Activated naive CD8-positive, alpha-beta T cell treated with anti-CD3 and anti-CD28 coated beads, Interleukin-2, amount 50 U/mL, for 24 hours (primary cell): ENCODE measurements at regions not wholly inside any gene's neighbourhood (a gene's known extent, or its start where the extent isn't known, plus 50 kb on each side); places are given as distances from the start of the nearest gene placed in this dataset.

ENCODE experiments used
- ATAC-seq: fragments of 150-1000 bp; cut with Tn5 transposase; one replicate; pipeline ENCODE4 v1.10.0; 2021
- DNase-seq: peaks from one replicate; pipeline ENCODE4 v3.0.0; 2021
- H3K27ac Mint-ChIP-seq: one replicate; pipeline ENCODE4 v1.8.0; 2021; ENCODE audit warnings: mild to moderate bottlenecking, mixed read lengths
- H3K27me3 Mint-ChIP-seq: one replicate; pipeline ENCODE4 v1.8.0; 2021; ENCODE audit warnings: mixed read lengths
- H3K36me3 Mint-ChIP-seq: one replicate; pipeline ENCODE4 v1.8.0; 2021; ENCODE audit warnings: low read depth, mixed read lengths
- H3K4me1 Mint-ChIP-seq: one replicate; pipeline ENCODE4 v1.8.0; 2021; ENCODE audit warnings: mixed read lengths
- H3K4me3 Mint-ChIP-seq: one replicate; pipeline ENCODE4 v1.8.0; 2021; ENCODE audit warnings: mild to moderate bottlenecking, moderate library complexity, mixed read lengths
- H3K9me3 Mint-ChIP-seq: one replicate; pipeline ENCODE4 v1.8.0; 2021; ENCODE audit warnings: mixed read lengths

- ATAC-seq (no peak), DNase-seq (no peak)
- no peaks in the 10 kb centered on the region for H3K4me1 Mint-ChIP-seq
- no peak overlapping the region for H3K27ac Mint-ChIP-seq
- peaks cover 6% of the 10 kb centered on the region for H3K27me3 Mint-ChIP-seq
- no peaks in the 10 kb centered on the region for H3K9me3 Mint-ChIP-seq
- H3K4me3 Mint-ChIP-seq, result no peak overlapping the region
- H3K36me3 Mint-ChIP-seq, result no peaks in the 10 kb centered on the region
Observed at GRCh38 chr2:62577994-62578781, 72.2 kb upstream of the TMEM17 start.

DNA sequence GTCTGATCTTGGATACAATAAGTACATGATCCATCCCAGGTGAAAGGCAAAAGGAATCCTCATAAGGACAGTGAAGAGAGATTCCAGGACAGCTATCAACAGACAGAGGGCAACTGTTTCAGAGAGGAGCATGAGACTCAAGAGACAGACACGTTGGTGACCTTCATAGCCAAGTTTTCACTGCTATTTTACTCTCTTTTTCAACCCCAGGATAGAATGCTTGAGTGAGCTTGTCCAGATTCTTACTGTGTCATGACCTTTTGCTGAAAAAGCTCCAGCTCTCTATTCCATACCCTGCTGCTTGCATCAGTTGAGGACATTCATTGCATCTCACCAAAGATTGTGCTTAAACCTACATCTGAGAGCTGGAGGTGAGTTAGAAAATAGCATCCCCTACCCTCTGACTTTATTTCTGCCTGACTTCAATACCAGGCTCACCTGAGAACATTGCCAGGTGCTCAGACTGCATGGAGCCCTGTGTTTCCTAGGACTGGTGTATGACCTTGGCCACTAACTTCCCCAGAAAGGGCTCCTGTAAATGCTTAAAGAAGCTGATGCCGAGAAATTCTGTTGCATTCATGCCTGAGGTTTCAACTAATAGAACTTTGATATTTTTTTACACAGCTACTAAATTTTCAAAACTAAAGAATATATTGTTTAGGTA is 70.4 kb upstream of the TMEM17 start:
- Mint-ChIP-seq H3K36me3 (no peaks in the 10 kb centered on the region), H3K27me3 (peaks cover 14% of the 10 kb centered on the region), H3K9me3 (no peaks in the 10 kb centered on the region), H3K4me1 (no peaks in the 10 kb centered on the region), H3K27ac (no peak overlapping the region), H3K4me3 (no peak overlapping the region)
- no peak for DNase-seq
- ATAC-seq, result no peak

- Mint-ChIP-seq H3K27ac (no peak overlapping the region), H3K4me1 (peaks cover 1% of the 10 kb centered on the region), H3K9me3 (no peaks in the 10 kb centered on the region), H3K27me3 (peaks cover 31% of the 10 kb centered on the region), H3K4me3 (no peak overlapping the region), H3K36me3 (no peaks in the 10 kb centered on the region)
- no peak for DNase-seq
- ATAC-seq, result no peak
Observed at GRCh38 chr2:62573936-62574335, 67.9 kb upstream of the TMEM17 start.

- DNase-seq (no peak), ATAC-seq (no peak)
- Mint-ChIP-seq H3K27ac (no peak overlapping the region), H3K4me3 (no peak overlapping the region), H3K27me3 (peaks cover 31% of the 10 kb centered on the region), H3K36me3 (no peaks in the 10 kb centered on the region), H3K9me3 (no peaks in the 10 kb centered on the region), H3K4me1 (peaks cover 1% of the 10 kb centered on the region)
Observed at GRCh38 chr2:62573137-62573731, 67.2 kb upstream of the TMEM17 start.

GRCh38 chr2:62570861-62571698 is 65.1 kb upstream of the TMEM17 start:
- no peaks in the 10 kb centered on the region for H3K36me3 Mint-ChIP-seq
- H3K27ac Mint-ChIP-seq, result no peak overlapping the region
- no peak for ATAC-seq
- H3K4me1 Mint-ChIP-seq, result peaks cover 1% of the 10 kb centered on the region
- peak; percentile 7 for DNase-seq
- H3K4me3 Mint-ChIP-seq, result no peak overlapping the region
- H3K27me3 Mint-ChIP-seq, result peaks cover 31% of the 10 kb centered on the region
- H3K9me3 Mint-ChIP-seq, result no peaks in the 10 kb centered on the region

DNA sequence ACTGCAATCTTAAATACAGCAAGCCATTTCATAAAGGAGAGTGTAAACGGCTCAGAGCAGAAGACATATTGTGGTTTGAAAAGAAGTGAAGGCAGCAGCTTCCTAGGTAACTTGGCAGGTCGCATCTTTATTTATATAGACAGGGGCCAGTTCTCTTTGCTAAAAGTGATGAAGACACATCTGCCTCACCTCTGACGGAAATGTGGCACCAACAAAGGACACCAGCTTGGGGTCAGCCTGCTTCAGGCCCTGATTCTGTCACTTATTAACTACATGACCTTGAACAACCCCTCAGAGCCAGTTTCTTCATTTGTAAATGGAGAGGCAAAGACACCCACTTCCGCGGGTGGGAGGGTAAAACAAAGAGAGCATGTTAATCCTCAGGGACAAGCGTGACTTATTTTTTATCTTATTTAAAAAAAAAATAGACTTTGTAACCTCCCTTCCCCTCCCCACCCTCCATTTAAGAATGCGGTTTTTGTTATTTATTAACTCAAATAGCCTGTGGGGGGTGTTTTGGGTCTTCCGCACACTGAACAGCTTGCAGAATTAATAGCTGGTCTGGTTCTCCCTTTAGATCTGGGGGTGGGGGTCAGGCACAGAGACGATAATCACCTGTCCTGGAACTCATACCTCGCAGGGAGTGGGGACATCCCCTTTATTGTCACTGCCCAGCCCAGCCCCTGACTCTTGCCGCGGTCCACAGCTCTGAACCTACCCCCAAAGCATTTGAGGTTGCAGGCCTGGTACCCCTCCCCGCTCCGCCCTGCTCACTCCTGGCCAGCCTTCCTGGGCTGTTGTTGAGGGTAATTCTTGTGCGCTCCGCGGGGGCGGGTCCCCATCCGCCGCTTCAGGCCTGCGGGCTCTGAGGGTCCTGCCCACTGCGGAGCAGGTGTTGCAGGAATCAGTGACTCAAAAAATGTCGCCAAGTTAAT is 64.2 kb upstream of the TMEM17 start:
- ATAC-seq (no peak), DNase-seq (no peak)
- no peak overlapping the region for H3K4me3 Mint-ChIP-seq
- no peak overlapping the region for H3K27ac Mint-ChIP-seq
- H3K4me1 Mint-ChIP-seq, result peaks cover 1% of the 10 kb centered on the region
- H3K27me3 Mint-ChIP-seq, result peaks cover 31% of the 10 kb centered on the region
- H3K9me3 Mint-ChIP-seq, result no peaks in the 10 kb centered on the region
- no peaks in the 10 kb centered on the region for H3K36me3 Mint-ChIP-seq

- ATAC-seq (no peak), DNase-seq (no peak)
- Mint-ChIP-seq H3K36me3 (no peaks in the 10 kb centered on the region), H3K4me3 (no peak overlapping the region), H3K27me3 (peaks cover 28% of the 10 kb centered on the region), H3K9me3 (no peaks in the 10 kb centered on the region), H3K27ac (no peak overlapping the region), H3K4me1 (peaks cover 1% of the 10 kb centered on the region)
Observed at GRCh38 chr2:62568983-62569837, 63.2 kb upstream of the TMEM17 start.

GRCh38 chr2:62568074-62568473 is 62.1 kb upstream of the TMEM17 start:
- peaks cover 1% of the 10 kb centered on the region for H3K4me1 Mint-ChIP-seq
- H3K27ac Mint-ChIP-seq, result no peak overlapping the region
- no peak overlapping the region for H3K4me3 Mint-ChIP-seq
- no peaks in the 10 kb centered on the region for H3K9me3 Mint-ChIP-seq
- no peak for DNase-seq
- H3K27me3 Mint-ChIP-seq, result peaks cover 25% of the 10 kb centered on the region
- H3K36me3 Mint-ChIP-seq, result no peaks in the 10 kb centered on the region
- no peak for ATAC-seq

- Mint-ChIP-seq H3K27me3 (peaks cover 25% of the 10 kb centered on the region), H3K4me1 (peaks cover 1% of the 10 kb centered on the region), H3K9me3 (no peaks in the 10 kb centered on the region), H3K36me3 (no peaks in the 10 kb centered on the region), H3K27ac (no peak overlapping the region), H3K4me3 (no peak overlapping the region)
- DNase-seq (no peak), ATAC-seq (no peak)
Observed at GRCh38 chr2:62567669-62568068, 61.7 kb upstream of the TMEM17 start.

DNA sequence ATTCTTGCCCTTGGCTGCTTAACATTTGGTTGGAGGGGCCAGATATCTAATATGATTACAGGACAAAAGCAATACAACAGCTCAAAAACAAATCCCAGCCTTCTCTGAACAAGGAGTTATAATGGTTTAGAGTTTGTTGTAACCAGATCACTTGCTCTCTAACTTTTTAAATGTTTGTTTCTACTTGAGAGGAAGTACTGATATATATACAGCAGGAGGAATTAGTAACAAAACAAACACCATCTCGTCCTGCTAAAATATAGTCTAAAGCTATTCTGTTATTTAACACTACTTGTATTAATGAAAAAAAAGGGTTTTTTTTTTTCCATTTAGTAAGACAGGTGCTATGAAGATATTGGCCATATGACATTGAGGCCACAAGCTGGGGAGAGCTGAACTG is 60.9 kb upstream of the TMEM17 start:
- peaks cover 18% of the 10 kb centered on the region for H3K27me3 Mint-ChIP-seq
- DNase-seq (no peak), ATAC-seq (no peak)
- H3K4me3 Mint-ChIP-seq, result no peak overlapping the region
- no peaks in the 10 kb centered on the region for H3K36me3 Mint-ChIP-seq
- no peaks in the 10 kb centered on the region for H3K9me3 Mint-ChIP-seq
- no peak overlapping the region for H3K27ac Mint-ChIP-seq
- H3K4me1 Mint-ChIP-seq, result peaks cover 1% of the 10 kb centered on the region

- Mint-ChIP-seq H3K4me3 (no peak overlapping the region), H3K4me1 (no peaks in the 10 kb centered on the region), H3K9me3 (no peaks in the 10 kb centered on the region), H3K36me3 (no peaks in the 10 kb centered on the region), H3K27me3 (peaks cover 7% of the 10 kb centered on the region), H3K27ac (no peak overlapping the region)
- DNase-seq, result no peak
- ATAC-seq, result no peak
Observed at GRCh38 chr2:62565309-62565908, 59.4 kb upstream of the TMEM17 start.

- Mint-ChIP-seq H3K27me3 (peaks cover 3% of the 10 kb centered on the region), H3K4me1 (no peaks in the 10 kb centered on the region), H3K4me3 (no peak overlapping the region), H3K27ac (no peak overlapping the region), H3K36me3 (no peaks in the 10 kb centered on the region), H3K9me3 (no peaks in the 10 kb centered on the region)
- DNase-seq (no peak), ATAC-seq (no peak)
Observed at GRCh38 chr2:62564380-62565137, 58.6 kb upstream of the TMEM17 start.
